SH-SY5Y (cell line): ENCODE measurements at regions not wholly inside any gene's neighbourhood (a gene's known extent, or its start where the extent isn't known, plus 50 kb on each side); places are given as distances from the start of the nearest gene placed in this dataset.

Experiments used
- GATA2 ChIP-seq: IDR thresholded peaks from 2 replicates; pipeline ENCODE4 v1.6.1; 2011; ENCODE audit warnings: mild to moderate bottlenecking, low read depth, low read length
- GATA3 ChIP-seq: IDR thresholded peaks from 2 replicates; pipeline ENCODE4 v1.6.1; 2011; ENCODE audit warnings: low read depth, mild to moderate bottlenecking, low read length, moderate library complexity

DNA sequence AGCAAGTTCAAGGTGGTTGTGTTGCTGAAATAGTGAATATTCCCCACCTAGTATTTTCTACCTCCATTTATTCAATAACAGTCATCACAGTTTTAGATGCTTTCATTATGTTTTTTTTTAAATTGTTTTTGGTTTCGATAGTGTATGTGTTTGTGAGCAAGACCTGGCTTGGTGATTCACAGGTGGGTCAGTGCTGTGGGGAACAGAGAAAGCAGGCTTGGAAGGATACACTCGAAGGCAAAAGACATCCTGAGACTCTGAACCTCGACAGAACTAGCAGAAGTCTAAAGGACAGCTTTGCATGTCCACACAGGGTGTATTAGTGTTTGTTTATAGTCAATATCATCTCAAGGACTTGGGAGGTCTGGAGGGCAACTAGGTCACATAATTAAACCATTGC, 551.5 kb downstream of the RIT2 start:
- no peak for TF ChIP-seq GATA3
- TF ChIP-seq GATA2, result no peak

GRCh38 chr18:42564761-42565160, 550.7 kb downstream of the RIT2 start:
- TF ChIP-seq GATA2 (no peak), GATA3 (no peak)

- no peak for TF ChIP-seq GATA2
- TF ChIP-seq GATA3, result no peak
Measured at GRCh38 chr18:42568773-42569172, 546.7 kb downstream of the RIT2 start.

- TF ChIP-seq GATA3 (no peak), GATA2 (no peak)
Measured at GRCh38 chr18:42574871-42575270, 540.6 kb downstream of the RIT2 start.

DNA sequence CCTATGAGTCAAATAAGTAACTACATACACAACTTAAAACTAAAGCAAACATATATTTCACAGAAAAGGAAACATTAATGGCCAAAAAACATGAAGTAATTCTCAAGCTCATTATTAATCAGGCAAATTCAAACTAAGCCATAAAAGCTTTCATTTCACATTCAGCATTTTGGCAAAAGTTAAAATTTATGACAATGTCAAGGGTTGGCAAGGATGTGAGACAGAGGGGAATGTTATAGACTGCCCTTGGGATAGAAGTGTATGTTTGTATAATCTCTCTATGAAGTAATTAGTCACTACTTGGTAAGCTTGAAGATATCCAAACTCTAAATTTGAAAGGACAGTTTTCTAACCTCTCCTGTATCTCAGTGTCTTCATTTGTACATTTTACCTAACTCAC, 539.4 kb downstream of the RIT2 start:
- TF ChIP-seq GATA2, result no peak
- TF ChIP-seq GATA3, result no peak

DNA sequence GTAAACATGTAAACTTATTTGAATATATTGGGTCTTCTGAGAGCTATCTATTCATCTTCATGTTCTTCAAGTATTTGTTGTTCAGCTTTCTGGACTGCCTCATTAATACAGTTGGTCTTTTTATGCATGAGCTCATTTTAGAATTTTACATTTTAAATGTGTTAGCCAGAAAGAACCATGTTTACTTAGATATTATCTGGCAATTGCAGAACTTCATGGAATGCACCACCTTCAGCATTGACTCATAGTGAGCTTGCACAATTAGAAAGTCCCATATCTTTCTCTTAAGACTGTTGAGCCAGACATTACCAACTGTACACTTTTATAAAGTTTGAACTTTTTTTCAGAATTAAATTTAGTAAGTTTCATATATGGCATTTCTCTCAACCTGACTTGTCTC, 536.7 kb downstream of the RIT2 start:
- TF ChIP-seq GATA2 (no peak), GATA3 (no peak)

GRCh38 chr18:42582266-42582665, 533.2 kb downstream of the RIT2 start:
- TF ChIP-seq GATA2 (no peak), GATA3 (no peak)

DNA sequence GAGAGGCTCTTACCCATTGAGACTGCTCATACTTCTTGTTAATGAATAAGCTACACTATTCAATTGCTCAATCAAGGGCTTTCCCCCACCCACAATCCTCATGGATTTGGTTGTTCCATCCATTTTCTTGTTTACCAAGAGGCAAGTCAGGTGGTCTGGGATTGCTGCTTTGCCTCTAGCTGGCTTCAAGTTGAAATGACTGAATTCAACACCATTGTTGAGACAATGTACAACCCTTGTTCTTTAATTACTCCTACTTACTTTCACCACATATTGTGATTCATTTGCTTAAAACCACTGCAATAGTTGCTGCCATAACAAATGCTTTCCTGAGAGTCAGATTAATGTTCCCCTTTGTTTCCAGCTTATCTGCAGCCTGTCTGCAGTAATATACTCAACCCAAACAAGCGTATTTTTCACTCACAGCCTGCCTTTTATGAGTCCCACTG, 532.2 kb downstream of the RIT2 start:
- TF ChIP-seq GATA3 (no peak), GATA2 (no peak)

GRCh38 chr18:42586601-42587000, 528.9 kb downstream of the RIT2 start:
- TF ChIP-seq GATA3 (no peak), GATA2 (no peak)

DNA sequence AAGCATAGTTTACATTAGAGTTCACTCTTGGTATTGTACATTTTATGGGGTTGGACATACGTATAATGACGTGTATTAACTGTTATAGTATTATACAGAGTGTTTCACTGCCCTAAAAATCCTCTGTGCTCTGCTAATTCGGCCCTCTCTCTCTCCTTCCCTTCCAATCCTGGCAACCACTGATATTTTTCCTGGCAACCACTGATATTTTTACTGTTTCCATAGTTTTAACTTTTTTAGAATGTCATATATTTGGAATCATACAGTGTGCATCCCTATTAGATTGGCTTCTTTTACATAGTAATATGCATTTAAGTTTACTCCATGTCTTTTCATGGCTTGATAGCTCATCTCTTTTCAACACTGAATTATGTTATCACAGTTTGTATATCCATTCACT, 526.7 kb downstream of the RIT2 start:
- TF ChIP-seq GATA2, result no peak
- TF ChIP-seq GATA3, result no peak

DNA sequence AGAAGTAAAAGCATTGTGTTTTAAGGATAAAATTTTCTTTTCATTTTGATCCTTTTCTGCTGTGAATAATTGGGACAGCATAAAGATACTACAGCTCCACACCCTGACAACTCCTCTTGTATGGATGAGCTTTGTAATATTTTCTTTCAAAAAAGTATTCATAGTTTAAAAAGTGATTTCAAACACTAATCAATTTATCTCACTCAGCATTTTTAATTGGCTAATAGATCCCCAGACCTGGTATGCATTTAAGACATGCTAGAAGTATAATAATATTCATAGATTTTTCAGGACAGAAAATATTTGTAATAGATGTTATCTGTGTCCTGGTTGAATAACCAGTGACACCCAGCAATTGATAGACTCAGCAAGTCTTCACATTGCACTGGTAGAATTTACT, 510.7 kb downstream of the RIT2 start:
- TF ChIP-seq GATA2, result no peak
- TF ChIP-seq GATA3, result no peak

GRCh38 chr18:42606886-42607495, 508.5 kb downstream of the RIT2 start:
- TF ChIP-seq GATA3 (no peak), GATA2 (no peak)

DNA sequence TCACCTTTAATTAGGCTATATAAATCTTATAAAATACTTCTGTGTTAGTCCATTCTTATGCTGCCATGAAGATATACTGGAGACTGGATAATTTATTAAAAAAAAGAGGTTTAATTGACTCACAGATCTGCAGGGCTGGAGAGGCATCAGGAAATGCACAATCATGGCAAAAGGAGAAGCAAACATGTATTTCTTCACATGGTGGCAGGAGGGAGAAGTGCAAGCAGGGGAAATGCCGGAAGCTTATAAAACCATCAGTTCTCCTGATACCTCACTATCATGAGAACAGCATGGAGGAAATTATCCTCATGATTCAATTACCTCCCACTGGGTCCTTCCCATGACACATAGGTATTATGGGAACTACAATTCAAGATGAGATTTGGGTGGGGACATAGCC, 504.4 kb downstream of the RIT2 start:
- no peak for TF ChIP-seq GATA3
- no peak for TF ChIP-seq GATA2

DNA sequence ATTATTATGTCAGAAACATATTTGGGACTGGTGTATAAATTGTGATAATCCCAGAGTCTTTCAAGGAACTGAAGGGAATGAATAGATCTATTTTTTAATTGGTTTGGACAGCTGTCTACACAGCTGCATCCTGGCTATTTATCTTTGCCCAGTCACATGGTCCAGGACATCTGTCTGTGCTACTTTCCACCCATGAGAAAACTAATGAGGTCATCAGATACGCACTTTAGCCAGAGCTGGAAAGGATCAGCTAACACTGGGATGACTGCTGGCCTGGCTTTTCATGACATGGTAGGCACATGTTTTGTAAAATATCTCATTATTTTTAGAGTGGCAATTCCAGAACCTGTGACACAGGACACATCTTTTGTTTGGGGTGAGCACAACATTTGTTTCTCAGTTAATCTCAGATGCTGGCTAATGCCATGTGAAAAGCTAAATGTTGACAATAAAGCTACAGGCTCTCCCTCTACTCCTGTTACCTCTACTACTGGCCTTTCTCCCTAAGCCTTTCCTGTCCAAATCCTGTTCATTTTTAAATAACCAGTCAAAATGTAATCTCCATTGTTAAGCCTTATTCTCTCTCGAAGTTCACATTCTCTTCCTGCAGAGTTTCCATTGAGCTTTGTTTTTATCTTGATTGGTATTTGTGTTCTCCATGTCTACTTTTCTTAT, 500.7 kb downstream of the RIT2 start:
- TF ChIP-seq GATA3, result 0 out of 2 replicates have a peak, but pooled peaks have one; percentile 57
- peak; percentile 82 for TF ChIP-seq GATA2

DNA sequence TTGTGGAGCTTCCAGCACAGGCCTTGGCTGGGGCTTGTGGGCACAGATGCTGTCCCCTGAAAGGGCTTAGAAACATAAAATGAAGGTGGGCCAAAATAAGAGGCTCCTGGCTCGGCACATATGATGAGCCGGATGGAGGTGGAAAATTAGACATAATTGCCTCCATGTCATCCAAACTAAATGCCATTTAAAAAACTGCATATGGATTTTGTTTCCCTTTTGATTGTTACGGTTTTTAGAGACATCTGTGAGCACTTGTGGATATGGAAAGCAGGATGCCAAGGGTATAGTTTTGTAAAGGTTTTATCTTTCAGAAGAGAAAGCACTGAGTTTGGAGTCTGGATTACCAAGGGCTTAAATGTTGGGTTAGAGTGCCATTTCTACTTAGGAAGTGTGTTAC, 498.3 kb downstream of the RIT2 start:
- TF ChIP-seq GATA2, result no peak
- no peak for TF ChIP-seq GATA3
